Skeletal muscle tissue (tissue), 3 donors: ENCODE measurements at regions not wholly inside any gene's neighbourhood (a gene's known extent, or its start where the extent isn't known, plus 50 kb on each side); places are given as distances from the start of the nearest gene placed in this dataset.

Experiments
- H3K27ac ChIP-seq: one replicate; pipeline ENCODE4 v1.7.0; 2013; ENCODE audit warnings: mild to moderate bottlenecking, low read depth, low read length, inconsistent platforms
- H3K27me3 ChIP-seq, 3 donors: one replicate each; pipeline ENCODE4 v1.7.0; 2013; ENCODE audit warnings: low read length in 3 of 3; ENCODE audit not compliant: control insufficient read depth in 3 of 3, insufficient read depth in 3 of 3
- H3K36me3 ChIP-seq, 3 donors: one replicate each; pipeline ENCODE4 v1.7.0; 2013; ENCODE audit warnings: low read length in 3 of 3; ENCODE audit not compliant: control insufficient read depth in 3 of 3, insufficient read depth in 3 of 3
- H3K4me1 ChIP-seq, 3 donors: one replicate each; pipeline ENCODE4 v1.7.0; 2013; ENCODE audit warnings: low read length in 3 of 3, mild to moderate bottlenecking in 3 of 3; ENCODE audit not compliant: control insufficient read depth in 3 of 3, insufficient read depth in 3 of 3
- H3K4me3 ChIP-seq, 3 donors: one replicate each; pipeline ENCODE4 v1.7.0; 2013; ENCODE audit warnings: low read length in 3 of 3
- H3K9ac ChIP-seq, 3 donors: one replicate each; pipeline ENCODE4 v1.7.0; 2013; ENCODE audit warnings: low read length in 3 of 3, mild to moderate bottlenecking in 3 of 3, moderate library complexity in 2 of 3, low read depth in 1 of 3
- H3K9me3 ChIP-seq, 3 donors: one replicate each; pipeline ENCODE4 v1.7.0; 2013; ENCODE audit warnings: low read length in 3 of 3; ENCODE audit not compliant: control insufficient read depth in 3 of 3
- donor health status: Osteomylitis.

- H3K27me3 ChIP-seq, result no peaks in the 10 kb centered on the region
- no peaks in the 10 kb centered on the region for H3K9me3 ChIP-seq
- H3K4me1 ChIP-seq, result peaks cover 28 to 35% (median 30%) of the 10 kb centered on the region in 3 donors
- H3K36me3 ChIP-seq, result no peaks in the 10 kb centered on the region
- H3K4me3 ChIP-seq, result no peak overlapping the region
- no peak overlapping the region for H3K9ac ChIP-seq
- H3K27ac ChIP-seq, result no peak overlapping the region
Observed at GRCh38 chr9:107386396-107386795, 103.2 kb downstream of the KLF4 start.
